ENCODE measurements at regions not wholly inside any gene's neighbourhood (a gene's known extent, or its start where the extent isn't known, plus 50 kb on each side); places are given as distances from the start of the nearest gene placed in this dataset.

- TF ChIP-seq CTCF (IDR thresholded peaks at IDR 0.05; ENCODE audit: low read depth, low read length), result no peak
- no peak for DNase-seq (ENCODE audit: extremely low read depth, low read depth)
Measured at GRCh38 chr16:9383281-9383680, 291.8 kb downstream of the HAPSTR1 start.

- DNase-seq (ENCODE audit: extremely low read depth, low read depth), result no peak
- no peak for TF ChIP-seq CTCF (IDR thresholded peaks at IDR 0.05; ENCODE audit: low read depth, low read length)
Measured at GRCh38 chr16:9384141-9384540, 292.7 kb downstream of the HAPSTR1 start.

- DNase-seq (ENCODE audit: extremely low read depth, low read depth), result no peak
- TF ChIP-seq CTCF (IDR thresholded peaks at IDR 0.05; ENCODE audit: low read depth, low read length), result no peak
Measured at GRCh38 chr16:9389543-9390207, 298.2 kb downstream of the HAPSTR1 start.

- DNase-seq (ENCODE audit: extremely low read depth, low read depth), result no peak
- TF ChIP-seq CTCF (IDR thresholded peaks at IDR 0.05; ENCODE audit: low read depth, low read length), result no peak
Measured at GRCh38 chr16:9392956-9393355, 301.5 kb downstream of the HAPSTR1 start.

- TF ChIP-seq CTCF (IDR thresholded peaks at IDR 0.05; ENCODE audit: low read depth, low read length), result no peak
- no peak for DNase-seq (ENCODE audit: extremely low read depth, low read depth)
Measured at GRCh38 chr16:9393591-9393990, 302.1 kb downstream of the HAPSTR1 start.

GRCh38 chr16:9395958-9396359, 304.5 kb downstream of the HAPSTR1 start:
- DNase-seq (ENCODE audit: extremely low read depth, low read depth), result no peak
- no peak for TF ChIP-seq CTCF (IDR thresholded peaks at IDR 0.05; ENCODE audit: low read depth, low read length)

GRCh38 chr16:9399573-9399972, 308.1 kb downstream of the HAPSTR1 start:
- DNase-seq (ENCODE audit: extremely low read depth, low read depth), result no peak
- no peak for TF ChIP-seq CTCF (IDR thresholded peaks at IDR 0.05; ENCODE audit: low read depth, low read length)
